GM12878 (cell line): ENCODE measurements at regions not wholly inside any gene's neighbourhood (a gene's known extent, or its start where the extent isn't known, plus 50 kb on each side); places are given as distances from the start of the nearest gene placed in this dataset.

Experiments used
- ATAC-seq: fragments of 200-7000 bp; cut with Tn5 transposase; 3 replicates; pipeline ENCODE4 v1.9.1; 2020; ENCODE audit warnings: mild to moderate bottlenecking, moderate library complexity
- BruUV-seq: library from RNA; stranded (reverse); fragments of 400-500 nt; replicated peaks from 2 replicates; lab custom pipeline; 2021; lab: Mats Ljungman, UMichigan
- CTCF ChIA-PET: fragments of 300-600 bp; sonication (Branson Sonifier 250); formaldehyde crosslinking; extraction: SDS; loops from one replicate; lab custom pipeline; 2021; ENCODE audit warnings: inconsistent platforms; lab: Yijun Ruan, JAX
- POLR2A ChIA-PET: fragments of 350-600 bp; formaldehyde crosslinking; extraction: SDS; loops from one replicate; lab custom pipeline; 2021; ENCODE audit warnings: inconsistent platforms; lab: Charles Lee
- RAD21 ChIA-PET: fragments of 300-600 bp; sonication (Branson Sonifier 250); formaldehyde crosslinking; loops from one replicate; lab custom pipeline; 2023; ENCODE audit warnings: antibody characterized with exemption; ENCODE audit not compliant: unreplicated experiment; lab: Charles Lee
- SMC1A ChIA-PET: fragments of 300-600 bp; sonication (Branson Sonifier 250); formaldehyde crosslinking; loops from one replicate; lab custom pipeline; 2023; ENCODE audit not compliant: unreplicated experiment, uncharacterized antibody; lab: Charles Lee
- DNase-seq: peaks from one replicate; pipeline ENCODE4 v3.0.0-alpha.2; 2011; ENCODE audit warnings: low read depth, low spot score
- FAIRE-seq: peaks from 3 replicates; lab custom pipeline; 2011; peaks lifted over from hg19 to GRCh38; lab: Jason Lieb, UNC
- H2AFZ ChIP-seq: 2 replicates; pipeline ENCODE4 v1.6.0; 2011; ENCODE audit warnings: low read depth, low read length, control low read depth; ENCODE audit not compliant: control insufficient read depth
- H3K27ac ChIP-seq: 2 replicates; pipeline ENCODE4 v1.5.1; 2011; ENCODE audit warnings: control low read depth; ENCODE audit not compliant: control insufficient read depth, insufficient read depth
- H3K27me3 ChIP-seq, 2 experiments: replicated peaks in 1 of 2; 2 replicates each; pipeline versions ENCODE4 v1.6.0 to v1.6.1; 2011; ENCODE audit warnings: low read length in 1 of 2; ENCODE audit not compliant: control insufficient read depth in 2 of 2, insufficient read depth in 2 of 2
- H3K36me3 ChIP-seq, 2 experiments: 2 replicates each; pipeline ENCODE4 v1.5.1; 2011; ENCODE audit warnings: low read length in 1 of 2; ENCODE audit not compliant: control insufficient read depth in 2 of 2, insufficient read depth in 2 of 2
- H3K4me1 ChIP-seq: 2 replicates; pipeline ENCODE4 v1.6.1; 2011; ENCODE audit warnings: mild to moderate bottlenecking, low read length, moderate library complexity, mixed read lengths; ENCODE audit not compliant: control insufficient read depth, insufficient read depth
- H3K4me2 ChIP-seq: 2 replicates; pipeline ENCODE4 v1.6.0; 2011; ENCODE audit warnings: control low read depth; ENCODE audit not compliant: control insufficient read depth, insufficient read depth
- H3K4me3 ChIP-seq: fragments of 200-600 bp; sonication (generic); 2 replicates; pipeline ENCODE4 v1.5.1; 2016
- H3K79me2 ChIP-seq: 2 replicates; pipeline ENCODE4 v1.6.0; 2011; ENCODE audit warnings: low read length; ENCODE audit not compliant: control insufficient read depth, insufficient read depth
- H3K9ac ChIP-seq: 2 replicates; pipeline ENCODE4 v1.8.0; 2011; ENCODE audit warnings: low read length, control low read depth, mixed read lengths; ENCODE audit not compliant: control insufficient read depth, insufficient read depth
- H3K9me3 ChIP-seq: replicated peaks from 3 replicates; pipeline ENCODE4 v1.5.1; 2011; ENCODE audit warnings: mild to moderate bottlenecking, low read length; ENCODE audit not compliant: control insufficient read depth, insufficient read depth
- H4K20me1 ChIP-seq: 2 replicates; pipeline ENCODE4 v1.6.0; 2011; ENCODE audit not compliant: control insufficient read depth, insufficient read depth
- ATF7 ChIP-seq: fragments of 450-650 bp; IDR thresholded peaks from 2 replicates; pipeline ENCODE4 v1.6.1; 2016; ENCODE audit warnings: low read depth, mild to moderate bottlenecking
- BCL3 ChIP-seq: IDR thresholded peaks from 2 replicates; pipeline ENCODE4 v1.6.1; 2011; ENCODE audit warnings: borderline replicate concordance, low read depth, mild to moderate bottlenecking, moderate library complexity, low read length; ENCODE audit not compliant: insufficient read depth, poor library complexity, severe bottlenecking
- BHLHE40 ChIP-seq, 2 experiments: fragments of 450-650 bp in 1 of 2; IDR thresholded peaks; 2 replicates each; pipeline ENCODE4 v1.6.1; 2011 to 2017; ENCODE audit warnings: low read depth in 2 of 2, borderline replicate concordance in 1 of 2, improper control_type of control experiment in 1 of 2, low read length in 1 of 2, mild to moderate bottlenecking in 1 of 2
- E4F1 ChIP-seq: fragments of 450-650 bp; IDR thresholded peaks from 2 replicates; pipeline ENCODE4 v1.6.1; 2018; ENCODE audit warnings: borderline replicate concordance, mild to moderate bottlenecking; ENCODE audit not compliant: partially characterized antibody
- EED ChIP-seq: sonication (generic); IDR thresholded peaks from 2 replicates; pipeline ENCODE4 v1.6.1; 2016; ENCODE audit warnings: antibody characterized with exemption, low read depth
- EP300 ChIP-seq, 2 experiments: fragments of 150-350 bp in 1 of 2; IDR thresholded peaks; 2 replicates each; pipeline ENCODE4 v1.6.1; 2011 to 2012; ENCODE audit warnings: low read depth in 2 of 2, low read length in 2 of 2, borderline replicate concordance in 1 of 2, improper control_type of control experiment in 1 of 2, inconsistent platforms in 1 of 2; ENCODE audit not compliant: control insufficient read depth in 1 of 2
- HCFC1 ChIP-seq: fragments of 150-350 bp; IDR thresholded peaks from 2 replicates; pipeline ENCODE4 v1.6.1; 2014; ENCODE audit warnings: low read length
- IRF4 ChIP-seq: IDR thresholded peaks from 2 replicates; pipeline ENCODE4 v1.6.1; 2011; ENCODE audit warnings: low read depth, low read length
- MEF2B ChIP-seq: fragments of 450-650 bp; IDR thresholded peaks from 2 replicates; pipeline ENCODE4 v1.6.1; 2018; ENCODE audit warnings: mild to moderate bottlenecking, moderate library complexity; ENCODE audit not compliant: partially characterized antibody, poor library complexity, severe bottlenecking
- NFYB ChIP-seq: IDR thresholded peaks from 2 replicates; pipeline ENCODE4 v1.6.1; 2011; ENCODE audit warnings: low read depth, mild to moderate bottlenecking, low read length, improper control_type of control experiment, moderate library complexity; ENCODE audit not compliant: insufficient read depth
- RELA ChIP-seq: fragments of 450-650 bp; IDR thresholded peaks from 2 replicates; pipeline ENCODE4 v1.8.0; 2014; ENCODE audit warnings: borderline replicate concordance; ENCODE audit not compliant: partially characterized antibody
- SIN3A ChIP-seq: IDR thresholded peaks from 2 replicates; pipeline ENCODE4 v1.6.1; 2012; ENCODE audit warnings: low read depth, low read length, improper control_type of control experiment
- SPI1 ChIP-seq: IDR thresholded peaks from 2 replicates; pipeline ENCODE4 v1.6.1; 2011; ENCODE audit warnings: low read depth, mild to moderate bottlenecking, low read length, moderate library complexity, borderline replicate concordance; ENCODE audit not compliant: insufficient read depth
- STAT1 ChIP-seq: fragments of 450-650 bp; conservative IDR thresholded peaks from 2 replicates; pipeline ENCODE4 v1.6.1; 2014; ENCODE audit warnings: antibody characterized with exemption, mild to moderate bottlenecking
- YBX1 ChIP-seq: fragments of 450-650 bp; IDR thresholded peaks from 2 replicates; pipeline ENCODE4 v1.6.1; 2016; ENCODE audit warnings: antibody characterized with exemption
- ZBED1 ChIP-seq: IDR thresholded peaks from 2 replicates; pipeline ENCODE4 v1.6.1; 2016; ENCODE audit warnings: borderline replicate concordance
- WGBS: methylation state at CpG from one replicate; pipeline ENCODE4 v1.1.6; 2016; ENCODE audit warnings: low lambda C conversion rate; ENCODE audit not compliant: insufficient replicate concordance, insufficient coverage; ENCODE audit errors: missing lambda C conversion rate; 5-methylcytosine and 5-hydroxymethylcytosine counted together
- in situ Hi-C: fragments of 300-500 bp; cut with MboI; formaldehyde crosslinking; loops from 9 replicates; pipeline ENCODE4 v1.14.3; 2018; ENCODE audit warnings: mixed read lengths
- intact Hi-C: fragments of 100-400 bp; cut with micrococcal nuclease; formaldehyde crosslinking; loops from one replicate; pipeline ENCODE4 v1.14.2; 2022; ENCODE audit not compliant: unreplicated experiment

- ChIA-PET SMC1A (no interaction called here), CTCF (interaction anchor here (1.3 to 1.5 kb wide), 2 partner anchors 8 to 139 kb away, joined by 3 to 4 read pairs; no protein-coding TSS in a partner anchor)
- in situ Hi-C loops: no loop called here
- H3K4me3 ChIP-seq: no peak overlapping the region
- FAIRE-seq: no peak
- no peaks in the 10 kb centered on the region for H3K36me3 ChIP-seq
- no peak overlapping the region for H2AFZ ChIP-seq
- BruUV-seq: no TSS peak
- TF ChIP-seq STAT1 (no peak), ATF7 (no peak), EP300 (IDR thresholded peaks at IDR 0.05; ENCODE audit: borderline replicate concordance in 1 of 2, control insufficient read depth in 1 of 2, low read depth in 2 of 2, low read length in 2 of 2) (no peak), HCFC1 (no peak), MEF2B (no peak), NFYB (no peak), SIN3A (no peak), ZBED1 (no peak), SPI1 (no peak), IRF4 (no peak), E4F1 (no peak), RELA (no peak), BHLHE40 (IDR thresholded peaks at IDR 0.05; ENCODE audit: borderline replicate concordance in 1 of 2, low read depth in 2 of 2, low read length in 1 of 2) (no peak), BCL3 (no peak), EED (no peak), YBX1 (no peak)
- TF ChIP-seq, all 136 proteins: peak for 0
- Histone ChIP-seq H4K20me1 (no peaks in the 10 kb centered on the region), H3K4me2 (no peak overlapping the region), H3K9ac (no peak overlapping the region), H3K4me1 (no peaks in the 10 kb centered on the region), H3K9me3 (no peaks in the 10 kb centered on the region), H3K27ac (no peak overlapping the region), H3K79me2 (no peaks in the 10 kb centered on the region), H3K27me3 (peaks cover 0 to 3% of the 10 kb centered on the region in 2 experiments; a peak in 2 of 4 replicates)
- ChIA-PET RAD21 (no interaction called here), POLR2A (no interaction called here)
- 35% methylated on average over 8 of the region's 8 CpGs for WGBS
- intact Hi-C loops: no loop called here
- DNase-seq (no peak), ATAC-seq (no peak)
These were observed 64.7 kb upstream of the XPA start for GRCh38 chr9:97761879-97762278.
